MM.1S (cell line): ENCODE measurements at regions not wholly inside any gene's neighbourhood (a gene's known extent, or its start where the extent isn't known, plus 50 kb on each side); places are given as distances from the start of the nearest gene placed in this dataset.

ENCODE experiments used
- DNase-seq: peaks from one replicate; pipeline ENCODE4 v3.0.0-alpha.2; 2015
- H2AFZ ChIP-seq: fragments of 300-600 bp; sonication (generic); 2 replicates; pipeline ENCODE4 v1.6.0; 2016; ENCODE audit warnings: antibody characterized with exemption, low read length
- H3F3A ChIP-seq: fragments of 300-600 bp; sonication (generic); 2 replicates; pipeline ENCODE4 v1.6.1; 2016; ENCODE audit warnings: mild to moderate bottlenecking, antibody characterized with exemption, low read length, moderate library complexity, mixed read lengths; ENCODE audit not compliant: insufficient read depth
- H3K27ac ChIP-seq: fragments of 300-600 bp; sonication (generic); 2 replicates; pipeline ENCODE4 v1.5.1; 2016; ENCODE audit warnings: mild to moderate bottlenecking, low read length
- H3K27me3 ChIP-seq: fragments of 300-600 bp; sonication (generic); replicated peaks from 2 replicates; pipeline ENCODE4 v1.6.0; 2016; ENCODE audit warnings: low read length; ENCODE audit not compliant: insufficient read depth
- H3K36me3 ChIP-seq: fragments of 300-600 bp; sonication (generic); replicated peaks from 2 replicates; pipeline ENCODE4 v1.6.1; 2016; ENCODE audit warnings: mild to moderate bottlenecking, low read length, mixed read lengths; ENCODE audit not compliant: insufficient read depth
- H3K4me1 ChIP-seq: fragments of 300-600 bp; sonication (generic); 2 replicates; pipeline ENCODE4 v1.6.1; 2016; ENCODE audit warnings: low read length, mixed read lengths
- H3K4me2 ChIP-seq: fragments of 300-600 bp; sonication (generic); 2 replicates; pipeline ENCODE4 v1.6.0; 2016; ENCODE audit warnings: low read depth, low read length
- H3K4me3 ChIP-seq: fragments of 300-600 bp; sonication (generic); 2 replicates; pipeline ENCODE4 v1.5.1; 2016; ENCODE audit warnings: low read length, mixed read lengths
- H3K79me2 ChIP-seq: fragments of 300-600 bp; sonication (generic); 2 replicates; pipeline ENCODE4 v1.6.1; 2016; ENCODE audit warnings: mixed run types, low read length, mixed read lengths
- H3K9ac ChIP-seq: fragments of 300-600 bp; sonication (generic); 2 replicates; pipeline ENCODE4 v1.6.1; 2016; ENCODE audit warnings: low read length, mixed read lengths
- H3K9me2 ChIP-seq: fragments of 300-600 bp; sonication (generic); replicated peaks from 2 replicates; pipeline ENCODE4 v1.6.1; 2016; ENCODE audit warnings: mild to moderate bottlenecking, low read length, mixed read lengths; ENCODE audit not compliant: insufficient read depth
- H3K9me3 ChIP-seq: fragments of 300-600 bp; sonication (generic); replicated peaks from 2 replicates; pipeline ENCODE4 v1.6.1; 2016; ENCODE audit warnings: mild to moderate bottlenecking, low read length, mixed read lengths; ENCODE audit not compliant: insufficient read depth
- H4K20me1 ChIP-seq: fragments of 300-600 bp; sonication (generic); 2 replicates; pipeline ENCODE4 v1.6.1; 2016; ENCODE audit warnings: mild to moderate bottlenecking, low read length, moderate library complexity, mixed read lengths; ENCODE audit not compliant: insufficient read depth
- CTCF ChIP-seq: fragments of 300-600 bp; sonication (generic); IDR thresholded peaks from 2 replicates; pipeline ENCODE4 v1.5.1; 2016; ENCODE audit warnings: antibody characterized with exemption, low read length, mixed read lengths
- EZH2 ChIP-seq: fragments of 300-600 bp; sonication (generic); optimal IDR thresholded peaks from 2 replicates; pipeline ENCODE3; 2017; ENCODE audit warnings: low read depth, mild to moderate bottlenecking, antibody characterized with exemption, low read length, mixed read lengths
- EZH2phosphoT487 ChIP-seq: fragments of 300-600 bp; sonication (generic); IDR thresholded peaks from 2 replicates; pipeline ENCODE4 v1.6.1; 2018; ENCODE audit warnings: antibody characterized with exemption, low read length

GRCh38 chr9:26331223-26331622 lies 561.4 kb downstream of the CAAP1 start:
- H3K4me1 ChIP-seq: no peaks in the 10 kb centered on the region
- H4K20me1 ChIP-seq: no peaks in the 10 kb centered on the region
- H3K9ac ChIP-seq: no peak overlapping the region
- no peak overlapping the region for H3K4me3 ChIP-seq
- H3K79me2 ChIP-seq: no peaks in the 10 kb centered on the region
- H3F3A ChIP-seq: no peaks in the 10 kb centered on the region
- H2AFZ ChIP-seq: no peak overlapping the region
- no peaks in the 10 kb centered on the region for H3K9me3 ChIP-seq
- H3K36me3 ChIP-seq: no peaks in the 10 kb centered on the region
- no peaks in the 10 kb centered on the region for H3K27me3 ChIP-seq
- H3K4me2 ChIP-seq: no peak overlapping the region
- H3K27ac ChIP-seq: no peak overlapping the region
- TF ChIP-seq EZH2phosphoT487: no peak
- TF ChIP-seq EZH2: no peak
- TF ChIP-seq CTCF: no peak
- no peak for DNase-seq
- no peaks in the 10 kb centered on the region for H3K9me2 ChIP-seq

- Histone ChIP-seq H3F3A (no peaks in the 10 kb centered on the region), H3K4me2 (no peak overlapping the region), H3K9me3 (no peaks in the 10 kb centered on the region), H4K20me1 (no peaks in the 10 kb centered on the region), H3K36me3 (no peaks in the 10 kb centered on the region), H3K27me3 (no peaks in the 10 kb centered on the region), H3K4me3 (no peak overlapping the region), H3K4me1 (no peaks in the 10 kb centered on the region), H3K79me2 (no peaks in the 10 kb centered on the region), H2AFZ (no peak overlapping the region), H3K9me2 (no peaks in the 10 kb centered on the region), H3K27ac (no peak overlapping the region), H3K9ac (no peak overlapping the region)
- TF ChIP-seq EZH2phosphoT487 (no peak), CTCF (no peak), EZH2 (no peak)
- DNase-seq: no peak
Observed at GRCh38 chr9:26329974-26330373, 562.6 kb downstream of the CAAP1 start.

- Histone ChIP-seq H3K36me3 (no peaks in the 10 kb centered on the region), H2AFZ (no peak overlapping the region), H3K79me2 (no peaks in the 10 kb centered on the region), H3K27ac (no peak overlapping the region), H3K4me2 (no peak overlapping the region), H4K20me1 (no peaks in the 10 kb centered on the region), H3K9ac (no peak overlapping the region), H3K4me3 (no peak overlapping the region), H3K9me3 (no peaks in the 10 kb centered on the region), H3K27me3 (no peaks in the 10 kb centered on the region), H3K9me2 (no peaks in the 10 kb centered on the region), H3K4me1 (no peaks in the 10 kb centered on the region), H3F3A (no peaks in the 10 kb centered on the region)
- TF ChIP-seq EZH2phosphoT487: no peak
- TF ChIP-seq EZH2: no peak
- peak; percentile 57 for TF ChIP-seq CTCF
- peak; percentile 49 for DNase-seq
Observed at GRCh38 chr9:26326563-26326962, 566.0 kb downstream of the CAAP1 start.
